ENCODE measurements at regions not wholly inside any gene's neighbourhood (a gene's known extent, or its start where the extent isn't known, plus 50 kb on each side); places are given as distances from the start of the nearest gene placed in this dataset.

GRCh38 chr12:25839470-25839869, 119.0 kb upstream of the RASSF8 start:
- H3K27ac ChIP-seq, result peak overlapping the region; percentile 48

GRCh38 chr12:25840678-25841465, 117.6 kb upstream of the RASSF8 start:
- TF ChIP-seq CTCF (IDR thresholded peaks at IDR 0.05) (no peak), ZFX (IDR thresholded peaks at IDR 0.05; ENCODE audit: borderline replicate concordance) (no peak)
- H3K27ac ChIP-seq, result no peak overlapping the region

More at GRCh38 chr12:25839470-25839869, 119.0 kb upstream of the RASSF8 start:
- TF ChIP-seq ZFX (IDR thresholded peaks at IDR 0.05; ENCODE audit: borderline replicate concordance) (no peak), CTCF (IDR thresholded peaks at IDR 0.05) (no peak)

GRCh38 chr12:25842254-25842653, 116.2 kb upstream of the RASSF8 start:
- no peak overlapping the region for H3K27ac ChIP-seq
- TF ChIP-seq ZFX (IDR thresholded peaks at IDR 0.05; ENCODE audit: borderline replicate concordance) (no peak), CTCF (IDR thresholded peaks at IDR 0.05) (no peak)

- no peak for TF ChIP-seq CTCF (IDR thresholded peaks at IDR 0.05)
- H3K27ac ChIP-seq, result no peak overlapping the region
Measured at GRCh38 chr12:25843976-25844375, 114.5 kb upstream of the RASSF8 start.

- TF ChIP-seq ZFX (IDR thresholded peaks at IDR 0.05; ENCODE audit: borderline replicate concordance), result no peak
- no peak for TF ChIP-seq CTCF (IDR thresholded peaks at IDR 0.05)
- H3K27ac ChIP-seq, result no peak overlapping the region
Measured at GRCh38 chr12:25845415-25845814, 113.1 kb upstream of the RASSF8 start.

GRCh38 chr12:25852792-25853191, 105.7 kb upstream of the RASSF8 start:
- H3K27ac ChIP-seq, result no peak overlapping the region
- TF ChIP-seq ZFX (IDR thresholded peaks at IDR 0.05; ENCODE audit: borderline replicate concordance), result no peak
- no peak for TF ChIP-seq CTCF (IDR thresholded peaks at IDR 0.05)

- H3K27ac ChIP-seq, result no peak overlapping the region
- TF ChIP-seq CTCF (IDR thresholded peaks at IDR 0.05) (no peak), ZFX (IDR thresholded peaks at IDR 0.05; ENCODE audit: borderline replicate concordance) (no peak)
Measured at GRCh38 chr12:25853316-25854095, 105.0 kb upstream of the RASSF8 start.
